ENCODE measurements at regions not wholly inside any gene's neighbourhood (a gene's known extent, or its start where the extent isn't known, plus 50 kb on each side); places are given as distances from the start of the nearest gene placed in this dataset.
A peak's percentile ranks its signal among the peaks of the same experiment; 100 is the strongest.
"Not testable (repeated sequence)": the region's sequence is repeated elsewhere in the genome, so short reads cannot be mapped to it uniquely, and the experiment has no call there.

GRCh38 chr6:71642120-71642519, 244.2 kb upstream of the RIMS1 start:
- DNase-seq, result no peak

GRCh38 chr6:71642793-71643192, 243.6 kb upstream of the RIMS1 start:
- DNase-seq, result no peak

GRCh38 chr6:71645299-71645698, 241.1 kb upstream of the RIMS1 start:
- DNase-seq, result no peak

DNA sequence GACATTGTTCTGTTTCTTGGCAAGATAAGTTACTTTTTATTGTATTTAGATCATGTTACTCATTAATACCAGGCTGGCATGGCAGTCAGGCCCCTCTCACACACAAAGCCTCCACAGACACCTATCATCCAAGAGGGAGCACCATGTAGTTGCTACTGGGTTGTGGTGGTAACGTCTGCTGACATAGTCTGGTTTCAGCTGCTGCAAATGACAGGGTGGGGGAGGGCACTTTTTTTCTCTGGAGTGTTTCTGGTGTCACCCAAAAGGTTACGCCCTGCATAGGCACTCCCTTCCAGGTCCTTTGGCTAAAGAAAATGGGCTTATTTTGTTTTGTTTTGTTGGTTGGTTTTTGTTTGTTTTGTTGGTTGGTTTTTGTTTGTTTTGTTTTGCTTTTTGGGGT, 236.4 kb upstream of the RIMS1 start:
- no peak for DNase-seq

- no peak for DNase-seq
These were observed 234.7 kb upstream of the RIMS1 start for GRCh38 chr6:71651636-71652035.

DNA sequence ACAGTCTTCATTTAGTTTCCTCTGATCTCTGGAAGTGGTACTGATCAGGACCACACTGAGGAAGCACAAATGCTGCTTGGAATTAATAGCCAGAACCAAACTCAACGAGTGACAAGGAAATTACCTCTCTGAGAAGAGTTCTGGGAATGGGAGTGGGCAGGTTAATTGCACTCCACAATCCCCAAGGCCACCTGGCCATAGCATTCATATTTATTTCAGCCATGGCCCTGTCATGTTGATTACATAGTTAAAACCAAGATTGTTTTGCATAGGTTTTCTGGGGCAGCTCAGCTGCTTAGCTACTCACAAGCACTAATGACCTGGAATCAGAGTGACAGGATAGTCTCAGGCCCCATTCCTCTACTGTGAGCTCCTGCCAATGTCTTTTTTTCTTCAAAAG, 230.2 kb upstream of the RIMS1 start:
- DNase-seq, result no peak

DNA sequence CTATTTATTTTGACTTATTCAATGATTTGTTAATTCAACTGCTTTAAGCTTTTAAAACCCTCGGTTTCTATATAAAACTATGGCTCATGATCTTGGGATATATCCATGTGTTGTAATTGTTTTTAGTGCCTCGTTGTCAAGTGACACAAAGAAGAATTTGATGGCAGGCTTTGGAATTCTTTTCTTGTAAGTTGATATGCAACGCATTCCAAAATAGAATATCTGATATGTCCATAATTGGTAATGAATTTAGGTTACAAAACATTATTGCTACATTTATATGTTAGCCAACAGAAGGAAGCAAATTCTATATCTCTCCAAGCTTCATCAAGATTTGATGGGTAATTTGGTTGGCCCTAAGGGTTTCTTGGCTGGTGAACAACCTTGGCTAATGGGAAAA, 220.4 kb upstream of the RIMS1 start:
- DNase-seq, result no peak

- no peak for DNase-seq
These were observed 213.5 kb upstream of the RIMS1 start for GRCh38 chr6:71672876-71673275.

GRCh38 chr6:71675386-71675785, 211.0 kb upstream of the RIMS1 start:
- no peak for DNase-seq

DNA sequence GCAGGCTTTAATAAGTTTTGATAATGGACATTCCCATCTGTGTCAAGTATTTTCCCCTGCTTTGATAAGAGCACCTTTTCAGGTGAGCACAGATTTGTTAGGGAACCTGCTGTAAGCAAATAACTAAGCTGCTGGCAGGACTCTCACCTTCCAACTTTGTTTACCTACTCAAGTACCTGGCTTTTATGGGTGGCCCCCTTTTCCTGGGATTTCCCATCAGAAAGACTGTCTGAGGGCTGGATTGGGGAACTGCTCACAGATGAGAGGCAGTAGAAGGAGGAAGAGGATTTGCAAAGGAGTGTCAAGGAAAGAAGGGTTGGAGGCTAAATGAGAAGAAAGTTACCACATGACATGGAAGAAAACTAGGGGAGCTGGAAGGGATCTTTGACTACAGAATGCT, 210.1 kb upstream of the RIMS1 start:
- DNase-seq, result no peak

- no peak for DNase-seq
These were observed 208.3 kb upstream of the RIMS1 start for GRCh38 chr6:71678091-71678490.

GRCh38 chr6:71681234-71681867, 205.0 kb upstream of the RIMS1 start:
- DNase-seq, result no peak

GRCh38 chr6:71686021-71686677, 200.2 kb upstream of the RIMS1 start:
- not testable (repeated sequence) for DNase-seq

GRCh38 chr6:71698702-71699101, 187.6 kb upstream of the RIMS1 start:
- no peak for DNase-seq

DNA sequence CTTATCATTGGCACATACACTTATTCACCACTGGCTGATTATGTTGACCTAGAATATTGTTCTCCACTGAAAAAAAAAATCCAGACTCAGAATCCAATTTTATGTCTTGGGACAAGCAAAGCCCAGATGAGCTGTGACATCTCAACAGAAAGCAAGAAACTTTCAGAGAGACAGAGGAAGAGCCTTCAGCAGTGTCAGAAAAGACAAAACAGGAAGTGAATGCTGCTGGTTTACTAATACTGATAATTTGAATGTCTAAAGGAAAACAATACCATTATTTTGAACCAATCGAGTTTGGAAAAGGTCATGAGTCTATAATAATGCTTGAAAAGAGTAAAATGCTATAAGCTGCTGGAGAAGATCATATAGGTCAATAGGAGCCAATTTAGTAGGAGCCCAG, 179.8 kb upstream of the RIMS1 start:
- DNase-seq, result peak; percentile 11 to 13

GRCh38 chr6:71707059-71707458, 179.3 kb upstream of the RIMS1 start:
- no peak for DNase-seq

DNA sequence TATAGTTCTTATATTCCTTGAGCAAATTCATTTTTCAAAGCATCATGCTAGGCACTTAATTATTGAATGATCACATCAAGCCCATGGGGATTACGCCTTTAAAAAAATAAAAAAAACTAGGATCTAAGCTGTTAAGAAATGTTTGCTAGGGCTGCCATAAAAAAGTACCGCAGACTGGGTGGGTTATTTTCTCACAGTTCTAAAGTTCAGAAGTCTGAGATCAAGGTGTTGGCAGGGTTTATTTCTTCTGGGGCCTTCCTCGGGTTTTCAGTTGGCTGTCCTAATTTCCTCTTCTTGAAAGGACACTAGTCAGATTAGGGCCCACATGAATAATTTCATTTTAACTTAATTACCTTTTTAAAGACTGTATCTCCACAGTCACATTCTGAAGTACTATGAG, 165.6 kb upstream of the RIMS1 start:
- DNase-seq, result no peak

DNA sequence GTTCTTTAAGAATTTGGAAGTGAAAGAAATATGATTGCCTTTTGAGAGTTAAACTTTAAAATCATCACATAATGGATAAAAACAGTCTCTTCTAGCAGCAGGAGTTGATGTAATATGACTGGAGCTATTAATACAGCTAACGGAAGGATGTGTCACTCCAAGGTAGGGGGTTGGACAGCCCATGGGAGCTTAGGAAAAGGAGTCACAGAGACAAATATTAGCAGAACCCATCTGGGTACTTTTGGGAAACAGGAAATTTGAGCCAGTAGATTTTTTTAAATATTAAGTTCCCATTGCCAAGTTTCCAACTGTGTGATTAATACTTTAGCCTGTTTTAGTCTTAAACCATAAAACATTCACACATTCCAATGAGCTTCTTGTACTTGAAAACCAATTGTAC, 164.7 kb upstream of the RIMS1 start:
- no peak for DNase-seq

DNA sequence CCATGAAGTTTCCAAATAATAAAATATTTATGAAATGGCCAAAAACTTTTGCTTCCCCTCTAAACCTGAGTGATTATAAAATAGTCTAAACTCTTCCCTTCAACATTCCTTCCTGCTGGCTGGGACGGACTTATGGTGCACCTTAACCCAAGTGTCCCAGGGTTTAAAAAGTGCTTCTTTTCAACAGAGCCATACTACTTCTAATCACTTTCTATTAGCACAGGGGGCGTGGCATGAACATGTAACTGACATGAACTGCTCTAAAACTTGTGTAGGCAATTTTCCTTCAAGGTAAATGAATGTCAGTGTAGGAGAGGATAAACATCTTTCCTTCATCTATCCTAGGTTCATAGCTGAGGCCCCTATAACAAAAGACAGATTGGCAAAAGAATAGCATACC, 163.6 kb upstream of the RIMS1 start:
- DNase-seq, result no peak

- DNase-seq, result no peak
These were observed 161.8 kb upstream of the RIMS1 start for GRCh38 chr6:71724456-71725125.

DNA sequence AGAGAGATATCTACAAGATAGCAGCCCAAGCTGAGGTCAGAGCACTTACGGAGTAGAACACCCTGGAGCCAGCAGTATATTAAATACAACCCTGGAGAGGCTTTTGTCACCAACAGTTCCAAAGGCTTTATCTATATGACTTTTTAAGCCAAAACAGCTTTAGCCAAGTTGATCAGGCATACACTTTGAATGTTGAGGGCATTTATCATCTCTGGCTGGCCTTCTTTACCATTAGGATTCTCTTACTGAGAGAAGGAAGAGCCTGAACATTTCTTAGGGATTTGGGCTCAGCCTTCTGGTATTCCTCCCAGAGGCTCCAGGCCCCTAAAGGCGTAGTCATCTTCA, 161.3 kb upstream of the RIMS1 start:
- DNase-seq, result no peak

- no peak for DNase-seq
These were observed 160.2 kb upstream of the RIMS1 start for GRCh38 chr6:71726121-71726520.

GRCh38 chr6:71727632-71728294, 158.6 kb upstream of the RIMS1 start:
- DNase-seq, result peak; percentile 26 to 29

- DNase-seq, result no peak
These were observed 156.1 kb upstream of the RIMS1 start for GRCh38 chr6:71730284-71730683.
